GM19193 (cell line): ENCODE measurements at regions not wholly inside any gene's neighbourhood (a gene's known extent, or its start where the extent isn't known, plus 50 kb on each side); places are given as distances from the start of the nearest gene placed in this dataset.

Experiments
- POLR2A ChIP-seq: IDR thresholded peaks from 4 replicates; pipeline ENCODE4 v1.6.1; 2011; ENCODE audit not compliant: insufficient read depth, insufficient read length; ENCODE audit errors: extremely low read depth

- TF ChIP-seq POLR2A, result no peak
Observed at GRCh38 chr6:6823030-6823429, 234.5 kb downstream of the LY86 start.

- no peak for TF ChIP-seq POLR2A
Observed at GRCh38 chr6:6823568-6824224, 235.2 kb downstream of the LY86 start.

- no peak for TF ChIP-seq POLR2A
Observed at GRCh38 chr6:6824381-6824780, 235.9 kb downstream of the LY86 start.

- no peak for TF ChIP-seq POLR2A
Observed at GRCh38 chr6:6825193-6825784, 236.8 kb downstream of the LY86 start.

- TF ChIP-seq POLR2A, result no peak
Observed at GRCh38 chr6:6826095-6826901, 237.8 kb downstream of the LY86 start.

GRCh38 chr6:6826961-6827360 is 238.4 kb downstream of the LY86 start:
- TF ChIP-seq POLR2A, result no peak

GRCh38 chr6:6829872-6830685 is 241.6 kb downstream of the LY86 start:
- no peak for TF ChIP-seq POLR2A

- TF ChIP-seq POLR2A, result no peak
Observed at GRCh38 chr6:6832439-6832838, 243.9 kb downstream of the LY86 start.

- no peak for TF ChIP-seq POLR2A
Observed at GRCh38 chr6:6834356-6835222, 246.1 kb downstream of the LY86 start.

- no peak for TF ChIP-seq POLR2A
Observed at GRCh38 chr6:6835223-6835503, 246.6 kb downstream of the LY86 start.

GRCh38 chr6:6836609-6837406 is 248.3 kb downstream of the LY86 start:
- no peak for TF ChIP-seq POLR2A

- no peak for TF ChIP-seq POLR2A
Observed at GRCh38 chr6:6837541-6838080, 249.1 kb downstream of the LY86 start.

- TF ChIP-seq POLR2A, result no peak
Observed at GRCh38 chr6:6840831-6841291, 252.3 kb downstream of the LY86 start.
